ENCODE measurements at regions not wholly inside any gene's neighbourhood (a gene's known extent, or its start where the extent isn't known, plus 50 kb on each side); places are given as distances from the start of the nearest gene placed in this dataset.

DNA sequence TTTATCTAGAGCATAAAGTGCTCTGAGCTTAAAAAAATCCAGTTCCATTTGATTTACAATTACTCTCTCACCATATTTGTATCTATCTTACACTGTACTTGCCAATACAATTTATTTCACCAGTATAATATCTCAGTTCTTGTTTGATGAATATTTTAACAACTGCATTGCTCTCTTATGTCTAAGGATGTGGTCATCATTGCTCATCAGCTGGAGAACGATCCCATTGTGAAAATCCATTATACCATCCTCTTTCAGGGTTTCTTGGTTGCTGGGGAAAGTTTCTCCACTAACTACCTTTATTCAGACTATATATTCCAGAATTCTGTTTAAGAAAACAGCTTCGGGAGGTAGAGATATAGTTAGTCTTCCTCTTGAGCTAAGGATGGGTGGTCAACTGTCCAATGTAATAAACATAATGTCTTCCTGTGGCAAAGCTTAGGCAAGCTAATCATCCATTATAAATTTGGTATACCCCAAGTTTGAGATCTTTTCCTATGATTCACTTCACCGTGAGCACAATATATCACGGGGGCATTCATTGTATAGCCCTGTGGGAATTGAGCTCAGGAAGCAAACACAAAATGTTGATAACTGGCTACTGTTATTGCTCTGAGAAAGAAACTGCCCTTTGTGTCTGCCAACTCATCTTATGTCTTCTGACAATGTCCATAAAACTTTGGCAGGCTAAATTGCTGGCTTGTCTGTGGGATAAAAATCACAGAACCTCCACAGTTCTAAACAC is 2361.9 kb downstream of the ARAP2 start:
- CTCF ChIA-PET: no interaction called here
- POLR2A ChIA-PET: no interaction called here
- Mint-ChIP-seq H3K4me3 (no peak overlapping the region), H3K27ac (no peak overlapping the region), H3K9me3 (peaks cover 4% of the 10 kb centered on the region), H3K4me1 (ENCODE audit: low read depth) (no peaks in the 10 kb centered on the region), H3K36me3 (ENCODE audit: low read depth) (no peaks in the 10 kb centered on the region), H3K27me3 (no peaks in the 10 kb centered on the region)
- Histone ChIP-seq H3K27ac (ENCODE audit: low read depth in 1 of 2, low read length in 2 of 2) (no peak overlapping the region), H3K4me3 (ENCODE audit: low read length) (no peak overlapping the region), H3K9me3 (ENCODE audit: control insufficient read depth in 1 of 2, insufficient read depth in 1 of 2, low read length in 2 of 2) (peaks cover 0 to 5% of the 10 kb centered on the region in 2 experiments), H3K36me3 (ENCODE audit: insufficient read depth, low read length) (no peaks in the 10 kb centered on the region), H3K27me3 (ENCODE audit: control insufficient read depth in 1 of 2, insufficient read depth in 2 of 2, low read length in 2 of 2) (no peaks in the 10 kb centered on the region), H3K4me1 (ENCODE audit: insufficient read depth, low read length) (no peaks in the 10 kb centered on the region)
- ATAC-seq (ENCODE audit: poor library complexity) (no peak), DNase-seq (no peak)
- intact Hi-C loops (cut with DNase I, micrococcal nuclease): no loop called here
- TF ChIP-seq, protein P1, sequence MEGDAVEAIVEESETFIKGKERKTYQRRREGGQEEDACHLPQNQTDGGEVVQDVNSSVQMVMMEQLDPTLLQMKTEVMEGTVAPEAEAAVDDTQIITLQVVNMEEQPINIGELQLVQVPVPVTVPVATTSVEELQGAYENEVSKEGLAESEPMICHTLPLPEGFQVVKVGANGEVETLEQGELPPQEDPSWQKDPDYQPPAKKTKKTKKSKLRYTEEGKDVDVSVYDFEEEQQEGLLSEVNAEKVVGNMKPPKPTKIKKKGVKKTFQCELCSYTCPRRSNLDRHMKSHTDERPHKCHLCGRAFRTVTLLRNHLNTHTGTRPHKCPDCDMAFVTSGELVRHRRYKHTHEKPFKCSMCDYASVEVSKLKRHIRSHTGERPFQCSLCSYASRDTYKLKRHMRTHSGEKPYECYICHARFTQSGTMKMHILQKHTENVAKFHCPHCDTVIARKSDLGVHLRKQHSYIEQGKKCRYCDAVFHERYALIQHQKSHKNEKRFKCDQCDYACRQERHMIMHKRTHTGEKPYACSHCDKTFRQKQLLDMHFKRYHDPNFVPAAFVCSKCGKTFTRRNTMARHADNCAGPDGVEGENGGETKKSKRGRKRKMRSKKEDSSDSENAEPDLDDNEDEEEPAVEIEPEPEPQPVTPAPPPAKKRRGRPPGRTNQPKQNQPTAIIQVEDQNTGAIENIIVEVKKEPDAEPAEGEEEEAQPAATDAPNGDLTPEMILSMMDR (IDR thresholded peaks at IDR 0.05): no peak

DNA sequence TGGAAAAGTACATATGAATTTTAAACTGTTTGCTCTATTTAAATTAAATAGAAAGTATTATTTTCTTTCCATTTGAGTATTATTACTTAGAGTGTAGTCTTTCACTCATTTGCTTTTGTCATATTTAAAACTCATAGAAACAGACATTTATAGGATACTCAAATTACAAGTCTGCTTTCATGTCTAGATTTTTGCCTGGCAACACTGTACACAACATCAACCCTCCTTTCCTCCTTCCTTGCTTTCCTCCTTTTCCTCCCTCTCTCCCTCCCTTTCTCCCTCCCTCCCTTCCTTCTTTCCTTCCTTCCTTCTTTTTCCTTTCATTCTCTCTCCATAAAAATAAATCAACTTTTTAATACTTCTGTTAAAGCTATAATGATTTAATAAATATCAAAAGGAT is 2361.2 kb downstream of the ARAP2 start:
- TF ChIP-seq, protein P1 (IDR thresholded peaks at IDR 0.05): no peak
- H3K4me1 ChIP-seq (ENCODE audit: insufficient read depth, low read length): no peaks in the 10 kb centered on the region
- intact Hi-C loops (cut with DNase I, micrococcal nuclease): no loop called here
- Mint-ChIP-seq H3K27ac (no peak overlapping the region), H3K36me3 (ENCODE audit: low read depth) (no peaks in the 10 kb centered on the region), H3K27me3 (no peaks in the 10 kb centered on the region), H3K9me3 (peaks cover 4% of the 10 kb centered on the region), H3K4me1 (ENCODE audit: low read depth) (no peaks in the 10 kb centered on the region), H3K4me3 (no peak overlapping the region)
- POLR2A ChIA-PET: no interaction called here
- no peaks in the 10 kb centered on the region for H3K36me3 ChIP-seq (ENCODE audit: insufficient read depth, low read length)
- H3K9me3 ChIP-seq (ENCODE audit: control insufficient read depth in 1 of 2, insufficient read depth in 1 of 2, low read length in 2 of 2): peaks cover 0 to 5% of the 10 kb centered on the region in 2 experiments
- H3K4me3 ChIP-seq (ENCODE audit: low read length): no peak overlapping the region
- no peak overlapping the region for H3K27ac ChIP-seq (ENCODE audit: low read depth in 1 of 2, low read length in 2 of 2)
- H3K27me3 ChIP-seq (ENCODE audit: control insufficient read depth in 1 of 2, insufficient read depth in 2 of 2, low read length in 2 of 2): no peaks in the 10 kb centered on the region
- ATAC-seq (ENCODE audit: poor library complexity) (no peak), DNase-seq (no peak)
- CTCF ChIA-PET: interaction anchor here (0.6 kb wide), 1 partner anchor 1412 kb away, joined by 3 read pairs; no protein-coding TSS in a partner anchor

DNA sequence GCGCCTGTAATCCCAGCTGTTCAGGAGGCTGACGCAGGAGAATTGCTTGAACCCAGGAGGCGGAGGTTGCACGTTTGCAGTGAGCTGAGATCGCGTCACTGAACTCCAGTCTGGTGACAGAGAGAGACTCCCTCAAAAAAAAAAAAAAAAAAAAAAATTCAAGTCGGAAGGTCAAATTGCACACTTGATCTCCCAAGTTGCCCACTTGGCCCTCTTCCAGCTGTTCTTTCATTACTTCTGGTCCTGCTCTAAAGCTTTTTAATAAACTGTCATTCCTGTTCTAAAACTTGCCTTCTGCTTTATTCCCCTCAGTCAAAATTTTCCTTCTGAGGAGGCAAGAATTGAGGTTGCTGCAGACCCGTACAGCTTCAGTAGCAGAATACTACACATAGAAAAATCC is 2358.0 kb downstream of the ARAP2 start:
- intact Hi-C loops (cut with DNase I, micrococcal nuclease): no loop called here
- Mint-ChIP-seq H3K4me1 (ENCODE audit: low read depth) (no peaks in the 10 kb centered on the region), H3K36me3 (ENCODE audit: low read depth) (no peaks in the 10 kb centered on the region), H3K4me3 (no peak overlapping the region), H3K27me3 (no peaks in the 10 kb centered on the region), H3K9me3 (peaks cover 7% of the 10 kb centered on the region), H3K27ac (no peak overlapping the region)
- no peaks in the 10 kb centered on the region for H3K4me1 ChIP-seq (ENCODE audit: insufficient read depth, low read length)
- TF ChIP-seq, protein P1 (IDR thresholded peaks at IDR 0.05): no peak
- no peak overlapping the region for H3K27ac ChIP-seq (ENCODE audit: low read depth in 1 of 2, low read length in 2 of 2)
- no peaks in the 10 kb centered on the region for H3K9me3 ChIP-seq (ENCODE audit: control insufficient read depth in 1 of 2, insufficient read depth in 1 of 2, low read length in 2 of 2)
- H3K36me3 ChIP-seq (ENCODE audit: insufficient read depth, low read length): no peaks in the 10 kb centered on the region
- ChIA-PET CTCF (no interaction called here), POLR2A (no interaction called here)
- H3K27me3 ChIP-seq (ENCODE audit: control insufficient read depth in 1 of 2, insufficient read depth in 2 of 2, low read length in 2 of 2): no peaks in the 10 kb centered on the region
- H3K4me3 ChIP-seq (ENCODE audit: low read length): no peak overlapping the region
- ATAC-seq (ENCODE audit: poor library complexity) (no peak), DNase-seq (no peak)
